Endothelial cell of umbilical vein (primary cell): ENCODE measurements at regions not wholly inside any gene's neighbourhood (a gene's known extent, or its start where the extent isn't known, plus 50 kb on each side); places are given as distances from the start of the nearest gene placed in this dataset.

Source experiments
- BruUV-seq: library from RNA; stranded (reverse); fragments of 400-500 nt; replicated peaks from 2 replicates; lab custom pipeline; 2021; lab: Mats Ljungman, UMichigan
- CTCF ChIA-PET: fragments of 300-600, 350-600 bp; sonication (Branson Sonifier 250); formaldehyde crosslinking; loops from one replicate; lab custom pipeline; 2021; ENCODE audit warnings: antibody characterized with exemption, inconsistent platforms; lab: Charles Lee
- POLR2A ChIA-PET: fragments of 300-600, 350-600 bp; sonication (Branson Sonifier 250); formaldehyde crosslinking; loops from one replicate; lab custom pipeline; 2021; ENCODE audit warnings: antibody characterized with exemption, inconsistent platforms; lab: Charles Lee
- DNase-seq: peaks from one replicate; pipeline ENCODE4 v3.0.0-alpha.2; 2011; ENCODE audit warnings: low read depth, low spot score
- FAIRE-seq: peaks from 2 replicates; lab custom pipeline; 2011; peaks lifted over from hg19 to GRCh38; lab: Jason Lieb, UNC
- H2AFZ ChIP-seq: 2 replicates; pipeline ENCODE4 v1.6.0; 2012; ENCODE audit warnings: low read depth, low read length, control low read depth, inconsistent platforms
- H3K27ac ChIP-seq: 2 replicates; pipeline ENCODE4 v1.5.1; 2011; ENCODE audit warnings: low read depth, mild to moderate bottlenecking, control low read depth, low read length, moderate library complexity; ENCODE audit not compliant: insufficient read depth
- H3K27me3 ChIP-seq, 2 experiments: 2 replicates each; pipeline versions ENCODE4 v1.6.0 to v1.6.1; 2011; ENCODE audit warnings: low read length in 2 of 2, mixed read lengths in 1 of 2; ENCODE audit not compliant: control insufficient read depth in 2 of 2, insufficient read depth in 2 of 2
- H3K36me3 ChIP-seq, 2 experiments: 2 replicates in 1 of 2; 3 replicates in 1 of 2; pipeline ENCODE4 v1.5.1; 2011; ENCODE audit warnings: low read length in 2 of 2, mild to moderate bottlenecking in 1 of 2, moderate library complexity in 1 of 2; ENCODE audit not compliant: control insufficient read depth in 2 of 2, insufficient read depth in 2 of 2; ENCODE audit errors: extremely low read depth in 1 of 2
- H3K4me1 ChIP-seq: 3 replicates; pipeline ENCODE4 v1.5.1; 2011; ENCODE audit warnings: mild to moderate bottlenecking, low read length; ENCODE audit not compliant: control insufficient read depth, insufficient read depth; ENCODE audit errors: extremely low read depth
- H3K4me2 ChIP-seq: 2 replicates; pipeline ENCODE4 v1.6.1; 2011; ENCODE audit warnings: low read length, control low read depth, mixed read lengths; ENCODE audit not compliant: insufficient read depth
- H3K4me3 ChIP-seq, 3 experiments: fragments of 200-600 bp in 1 of 3; sonication (generic), shearing (Covaris generic) in 1 of 3; replicated peaks in 1 of 3; 2 replicates each; pipeline ENCODE4 v1.5.1; 2011 to 2016; ENCODE audit warnings: control low read depth in 3 of 3, low read length in 3 of 3, mild to moderate bottlenecking in 2 of 3, inconsistent platforms in 1 of 3, low read depth in 1 of 3, moderate library complexity in 1 of 3; ENCODE audit not compliant: insufficient read depth in 1 of 3
- H3K79me2 ChIP-seq: 2 replicates; pipeline ENCODE4 v1.6.0; 2012; ENCODE audit warnings: low read length, inconsistent platforms; ENCODE audit not compliant: control insufficient read depth, insufficient read depth
- H3K9ac ChIP-seq: replicated peaks from 2 replicates; pipeline ENCODE3; 2011; ENCODE audit warnings: low read length, control low read depth; ENCODE audit not compliant: insufficient read depth; ENCODE audit errors: extremely low read depth
- H3K9me1 ChIP-seq: replicated peaks from 3 replicates; pipeline ENCODE4 v1.6.0; 2011; ENCODE audit warnings: mild to moderate bottlenecking, low read length; ENCODE audit not compliant: control insufficient read depth, insufficient read depth; ENCODE audit errors: extremely low read depth
- H3K9me3 ChIP-seq: replicated peaks from 2 replicates; pipeline ENCODE4 v1.5.1; 2012; ENCODE audit warnings: low read length, inconsistent platforms; ENCODE audit not compliant: control insufficient read depth, insufficient read depth
- H4K20me1 ChIP-seq: replicated peaks from 2 replicates; pipeline ENCODE3; 2011; ENCODE audit warnings: mild to moderate bottlenecking, low read length; ENCODE audit not compliant: control insufficient read depth, insufficient read depth; ENCODE audit errors: extremely low read depth
- CTCF ChIP-seq, 2 donors: IDR thresholded peaks; 1 replicate in 1 of 2; 2 replicates in 1 of 2; pipeline ENCODE4 v1.5.1; 2011; ENCODE audit warnings: low read length in 2 of 2, mild to moderate bottlenecking in 2 of 2, moderate library complexity in 2 of 2, control low read depth in 1 of 2, inconsistent platforms in 1 of 2, low read depth in 1 of 2; ENCODE audit not compliant: insufficient read depth in 1 of 2; ENCODE audit errors: extremely low read depth in 1 of 2
- EZH2 ChIP-seq: IDR thresholded peaks from 2 replicates; pipeline ENCODE4 v1.6.1; 2012; ENCODE audit warnings: borderline replicate concordance, low read depth, mild to moderate bottlenecking, moderate library complexity, low read length, inconsistent platforms; ENCODE audit not compliant: severe bottlenecking
- GATA2 ChIP-seq: IDR thresholded peaks from 2 replicates; pipeline ENCODE4 v1.7.0; 2011; ENCODE audit warnings: low read depth, mild to moderate bottlenecking, moderate library complexity, mixed read lengths, low read length; ENCODE audit not compliant: insufficient read length, insufficient read depth
- JUN ChIP-seq: IDR thresholded peaks from 2 replicates; pipeline ENCODE4 v1.6.1; 2011; ENCODE audit warnings: borderline replicate concordance, low read depth; ENCODE audit not compliant: insufficient read length, insufficient read depth
- MAX ChIP-seq: IDR thresholded peaks from 2 replicates; pipeline ENCODE4 v1.6.1; 2011; ENCODE audit not compliant: insufficient read depth, insufficient read length
- MYC ChIP-seq: IDR thresholded peaks from one replicate; pipeline ENCODE4 v1.6.1; 2011; ENCODE audit warnings: mild to moderate bottlenecking, low read depth, low read length
- POLR2A ChIP-seq: IDR thresholded peaks from 2 replicates; pipeline ENCODE4 v1.6.1; 2012; ENCODE audit warnings: low read depth, mild to moderate bottlenecking, control low read depth, low read length
- POLR2AphosphoS5 ChIP-seq: IDR thresholded peaks from 2 replicates; pipeline ENCODE4 v1.6.1; 2012; ENCODE audit warnings: low read depth, mild to moderate bottlenecking, control low read depth, low read length, moderate library complexity; ENCODE audit not compliant: insufficient read depth
- dilution Hi-C: fragments of 300-500 bp; cut with MboI; formaldehyde crosslinking; loops from one replicate; pipeline ENCODE4 v1.15.0; 2019; ENCODE audit warnings: low sequenced_read_pairs; ENCODE audit not compliant: extremely low pct_ligation_motif_present
- intact Hi-C: fragments of 100-400 bp; cut with micrococcal nuclease; formaldehyde crosslinking; loops from one replicate; pipeline ENCODE4 v1.10.0; 2022

GRCh38 chr2:16774091-16774490, 108.5 kb upstream of the CYRIA start:
- no peak overlapping the region for H3K9ac ChIP-seq
- H3K27me3 ChIP-seq = no peaks in the 10 kb centered on the region
- H3K27ac ChIP-seq = no peak overlapping the region
- CTCF ChIA-PET = interaction anchor here (1.2 to 3.9 kb wide), 3 partner anchors 536 to 898 kb away, joined by 4 to 125 read pairs (median 11); no protein-coding TSS in a partner anchor
- DNase-seq = no peak
- H3K4me2 ChIP-seq = no peak overlapping the region
- no peaks in the 10 kb centered on the region for H3K4me1 ChIP-seq
- no peak for FAIRE-seq
- no peak overlapping the region for H2AFZ ChIP-seq
- H3K9me3 ChIP-seq = no peaks in the 10 kb centered on the region
- dilution Hi-C loops = no loop called here
- H3K4me3 ChIP-seq = no peak overlapping the region
- POLR2A ChIA-PET = no interaction called here
- no TSS peak for BruUV-seq
- intact Hi-C loops = loop anchor here (10.0 kb wide), 1 partner anchor 871 kb away; no protein-coding TSS in a partner anchor
- no peaks in the 10 kb centered on the region for H3K9me1 ChIP-seq
- H4K20me1 ChIP-seq = no peaks in the 10 kb centered on the region
- H3K79me2 ChIP-seq = no peaks in the 10 kb centered on the region
- TF ChIP-seq MYC (no peak), MAX (no peak), JUN (no peak), POLR2A (no peak), POLR2AphosphoS5 (no peak), EZH2 (no peak), CTCF (IDR thresholded peaks at IDR 0.05; ENCODE audit: extremely low read depth in 1 of 2, insufficient read depth in 1 of 2, low read depth in 1 of 2, low read length in 2 of 2) (no peak), GATA2 (no peak)
- no peaks in the 10 kb centered on the region for H3K36me3 ChIP-seq
